ENCODE measurements at regions not wholly inside any gene's neighbourhood (a gene's known extent, or its start where the extent isn't known, plus 50 kb on each side); places are given as distances from the start of the nearest gene placed in this dataset.
"Not testable (repeated sequence)": the region's sequence is repeated elsewhere in the genome, so short reads cannot be mapped to it uniquely, and the experiment has no call there.

GRCh38 chr3:64796607-64797399 lies 109.0 kb upstream of the ADAMTS9 start:
- H3K9me3 ChIP-seq (ENCODE audit: control insufficient read depth, insufficient read depth, low read length), result no peaks in the 10 kb centered on the region
- H3K27me3 ChIP-seq (ENCODE audit: control insufficient read depth, insufficient read depth, low read length), result no peaks in the 10 kb centered on the region
- H3K4me3 ChIP-seq (ENCODE audit: low read depth, low read length), result no peak overlapping the region
- H3K27ac ChIP-seq (ENCODE audit: low read depth, low read length), result no peak overlapping the region
- H3K4me1 ChIP-seq (ENCODE audit: control insufficient read depth, insufficient read depth, low read length), result no peaks in the 10 kb centered on the region
- DNase-seq (ENCODE audit: low read depth in 4 of 6, low spot score in 6 of 6), result no peak
- H3K36me3 ChIP-seq (ENCODE audit: control insufficient read depth, insufficient read depth, low read length), result no peaks in the 10 kb centered on the region
- WGBS (ENCODE audit: insufficient coverage), result 100% methylated on average over 1 of the region's 7 CpGs

GRCh38 chr3:64792445-64792844 lies 104.6 kb upstream of the ADAMTS9 start:
- no peaks in the 10 kb centered on the region for H3K4me1 ChIP-seq (ENCODE audit: control insufficient read depth, insufficient read depth, low read length)
- no peak for DNase-seq (ENCODE audit: low read depth in 4 of 6, low spot score in 6 of 6)
- H3K27me3 ChIP-seq (ENCODE audit: control insufficient read depth, insufficient read depth, low read length), result no peaks in the 10 kb centered on the region
- H3K36me3 ChIP-seq (ENCODE audit: control insufficient read depth, insufficient read depth, low read length), result no peaks in the 10 kb centered on the region
- H3K4me3 ChIP-seq (ENCODE audit: low read depth, low read length), result no peak overlapping the region
- H3K27ac ChIP-seq (ENCODE audit: low read depth, low read length), result no peak overlapping the region
- WGBS (ENCODE audit: insufficient coverage), result 64% methylated on average over 2 of the region's 3 CpGs
- no peaks in the 10 kb centered on the region for H3K9me3 ChIP-seq (ENCODE audit: control insufficient read depth, insufficient read depth, low read length)

- Histone ChIP-seq H3K4me1 (ENCODE audit: control insufficient read depth, insufficient read depth, low read length) (no peaks in the 10 kb centered on the region), H3K4me3 (ENCODE audit: low read depth, low read length) (no peak overlapping the region), H3K27me3 (ENCODE audit: control insufficient read depth, insufficient read depth, low read length) (no peaks in the 10 kb centered on the region), H3K36me3 (ENCODE audit: control insufficient read depth, insufficient read depth, low read length) (no peaks in the 10 kb centered on the region), H3K27ac (ENCODE audit: low read depth, low read length) (no peak overlapping the region), H3K9me3 (ENCODE audit: control insufficient read depth, insufficient read depth, low read length) (no peaks in the 10 kb centered on the region)
- no CpG with 5 or more reads among the region's 4 CpGs for WGBS (ENCODE audit: insufficient coverage)
- DNase-seq (ENCODE audit: low read depth in 4 of 6, low spot score in 6 of 6), result peak in 1 of 6 donors; percentile 27
Observed at GRCh38 chr3:64789111-64789510, 101.3 kb upstream of the ADAMTS9 start.

- H3K27ac ChIP-seq (ENCODE audit: low read depth, low read length), result no peak overlapping the region
- no peaks in the 10 kb centered on the region for H3K9me3 ChIP-seq (ENCODE audit: control insufficient read depth, insufficient read depth, low read length)
- no peak overlapping the region for H3K4me3 ChIP-seq (ENCODE audit: low read depth, low read length)
- DNase-seq (ENCODE audit: low read depth in 4 of 6, low spot score in 6 of 6), result no peak
- no peaks in the 10 kb centered on the region for H3K36me3 ChIP-seq (ENCODE audit: control insufficient read depth, insufficient read depth, low read length)
- H3K27me3 ChIP-seq (ENCODE audit: control insufficient read depth, insufficient read depth, low read length), result no peaks in the 10 kb centered on the region
- H3K4me1 ChIP-seq (ENCODE audit: control insufficient read depth, insufficient read depth, low read length), result no peaks in the 10 kb centered on the region
Observed at GRCh38 chr3:64783200-64783599, 95.4 kb upstream of the ADAMTS9 start.

GRCh38 chr3:64780923-64781322 lies 93.1 kb upstream of the ADAMTS9 start:
- not testable (repeated sequence) for H3K4me1 ChIP-seq (ENCODE audit: control insufficient read depth, insufficient read depth, low read length); H3K27me3 ChIP-seq (ENCODE audit: control insufficient read depth, insufficient read depth, low read length); DNase-seq (ENCODE audit: low read depth in 4 of 6, low spot score in 6 of 6); H3K4me3 ChIP-seq (ENCODE audit: low read depth, low read length); H3K36me3 ChIP-seq (ENCODE audit: control insufficient read depth, insufficient read depth, low read length); H3K27ac ChIP-seq (ENCODE audit: low read depth, low read length); H3K9me3 ChIP-seq (ENCODE audit: control insufficient read depth, insufficient read depth, low read length)
- no CpG with 5 or more reads among the region's 4 CpGs for WGBS (ENCODE audit: insufficient coverage)

GRCh38 chr3:64773137-64773536 lies 85.3 kb upstream of the ADAMTS9 start:
- Histone ChIP-seq H3K9me3 (ENCODE audit: control insufficient read depth, insufficient read depth, low read length) (peaks cover 2% of the 10 kb centered on the region), H3K27ac (ENCODE audit: low read depth, low read length) (no peak overlapping the region), H3K36me3 (ENCODE audit: control insufficient read depth, insufficient read depth, low read length) (no peaks in the 10 kb centered on the region), H3K4me3 (ENCODE audit: low read depth, low read length) (no peak overlapping the region), H3K27me3 (ENCODE audit: control insufficient read depth, insufficient read depth, low read length) (no peaks in the 10 kb centered on the region), H3K4me1 (ENCODE audit: control insufficient read depth, insufficient read depth, low read length) (no peaks in the 10 kb centered on the region)
- WGBS (ENCODE audit: insufficient coverage), result 82% methylated on average over 4 of the region's 5 CpGs
- no peak for DNase-seq (ENCODE audit: low read depth in 4 of 6, low spot score in 6 of 6)

GRCh38 chr3:64766440-64766839 lies 78.6 kb upstream of the ADAMTS9 start:
- Histone ChIP-seq H3K4me3 (ENCODE audit: low read depth, low read length) (no peak overlapping the region), H3K27ac (ENCODE audit: low read depth, low read length) (peak overlapping the region; percentile 15), H3K27me3 (ENCODE audit: control insufficient read depth, insufficient read depth, low read length) (no peaks in the 10 kb centered on the region), H3K4me1 (ENCODE audit: control insufficient read depth, insufficient read depth, low read length) (no peaks in the 10 kb centered on the region), H3K36me3 (ENCODE audit: control insufficient read depth, insufficient read depth, low read length) (no peaks in the 10 kb centered on the region), H3K9me3 (ENCODE audit: control insufficient read depth, insufficient read depth, low read length) (no peaks in the 10 kb centered on the region)
- DNase-seq (ENCODE audit: low read depth in 4 of 6, low spot score in 6 of 6), result peak in 2 of 6 donors; percentile 52 to 72
- WGBS (ENCODE audit: insufficient coverage), result 33% methylated on average over 2 of the region's 4 CpGs

- no peak overlapping the region for H3K4me3 ChIP-seq (ENCODE audit: low read depth, low read length)
- H3K27ac ChIP-seq (ENCODE audit: low read depth, low read length), result peak overlapping the region; percentile 62
- H3K4me1 ChIP-seq (ENCODE audit: control insufficient read depth, insufficient read depth, low read length), result no peaks in the 10 kb centered on the region
- no peaks in the 10 kb centered on the region for H3K9me3 ChIP-seq (ENCODE audit: control insufficient read depth, insufficient read depth, low read length)
- H3K36me3 ChIP-seq (ENCODE audit: control insufficient read depth, insufficient read depth, low read length), result no peaks in the 10 kb centered on the region
- no peaks in the 10 kb centered on the region for H3K27me3 ChIP-seq (ENCODE audit: control insufficient read depth, insufficient read depth, low read length)
- DNase-seq (ENCODE audit: low read depth in 4 of 6, low spot score in 6 of 6), result peak in 2 of 6 donors; percentile 39 to 49
- WGBS (ENCODE audit: insufficient coverage), result 63% methylated on average over 1 of the region's 4 CpGs
Observed at GRCh38 chr3:64765947-64766346, 78.1 kb upstream of the ADAMTS9 start.

GRCh38 chr3:64764386-64764929 lies 76.7 kb upstream of the ADAMTS9 start:
- no peaks in the 10 kb centered on the region for H3K4me1 ChIP-seq (ENCODE audit: control insufficient read depth, insufficient read depth, low read length)
- no peak for DNase-seq (ENCODE audit: low read depth in 4 of 6, low spot score in 6 of 6)
- H3K27me3 ChIP-seq (ENCODE audit: control insufficient read depth, insufficient read depth, low read length), result no peaks in the 10 kb centered on the region
- no peaks in the 10 kb centered on the region for H3K36me3 ChIP-seq (ENCODE audit: control insufficient read depth, insufficient read depth, low read length)
- no peak overlapping the region for H3K4me3 ChIP-seq (ENCODE audit: low read depth, low read length)
- H3K9me3 ChIP-seq (ENCODE audit: control insufficient read depth, insufficient read depth, low read length), result no peaks in the 10 kb centered on the region
- WGBS (ENCODE audit: insufficient coverage), result no CpG with 5 or more reads among the region's 6 CpGs
- H3K27ac ChIP-seq (ENCODE audit: low read depth, low read length), result no peak overlapping the region

- DNase-seq (ENCODE audit: low read depth in 4 of 6, low spot score in 6 of 6), result no peak
- H3K9me3 ChIP-seq (ENCODE audit: control insufficient read depth, insufficient read depth, low read length), result no peaks in the 10 kb centered on the region
- H3K36me3 ChIP-seq (ENCODE audit: control insufficient read depth, insufficient read depth, low read length), result no peaks in the 10 kb centered on the region
- H3K4me1 ChIP-seq (ENCODE audit: control insufficient read depth, insufficient read depth, low read length), result no peaks in the 10 kb centered on the region
- no peak overlapping the region for H3K27ac ChIP-seq (ENCODE audit: low read depth, low read length)
- H3K4me3 ChIP-seq (ENCODE audit: low read depth, low read length), result no peak overlapping the region
- H3K27me3 ChIP-seq (ENCODE audit: control insufficient read depth, insufficient read depth, low read length), result no peaks in the 10 kb centered on the region
Observed at GRCh38 chr3:64763980-64764379, 76.2 kb upstream of the ADAMTS9 start.
